ENCODE measurements at regions not wholly inside any gene's neighbourhood (a gene's known extent, or its start where the extent isn't known, plus 50 kb on each side); places are given as distances from the start of the nearest gene placed in this dataset.

DNA sequence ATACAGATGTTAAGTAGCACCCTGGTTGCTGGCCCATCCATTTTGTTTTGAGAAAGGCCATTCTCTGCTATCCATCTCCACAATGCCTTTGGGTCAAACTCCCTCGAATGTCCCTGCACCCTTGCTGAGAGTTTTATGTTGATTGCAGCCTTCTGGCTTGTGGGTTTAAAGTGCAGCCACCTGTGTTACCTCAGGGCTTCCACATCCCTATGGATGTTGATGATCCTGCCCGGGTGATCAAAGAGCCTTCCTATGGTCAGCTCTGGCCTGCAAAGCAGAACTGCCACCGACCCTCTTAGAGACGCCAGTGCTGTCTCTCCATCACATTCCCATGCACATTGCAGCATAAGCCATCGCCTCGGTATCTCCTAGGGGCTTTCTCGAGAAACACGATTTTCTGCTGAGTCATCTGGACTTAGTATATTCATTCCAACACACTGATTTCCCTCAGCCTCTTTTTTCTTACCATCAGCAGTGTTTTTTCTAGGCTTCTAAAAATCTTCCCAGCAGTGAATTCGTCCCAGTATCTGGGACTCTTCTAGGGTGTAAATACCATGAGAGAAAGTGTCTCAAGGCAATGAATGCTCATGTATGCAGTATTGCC, 585.7 kb upstream of the TMEM132C start:
- 90% methylated on average over 9 of the region's 9 CpGs; no CpG with 5 or more reads in 1 of the 2 experiments for WGBS, 2 experiments (ENCODE audit: extremely low coverage in 1 of 2, insufficient coverage in 1 of 2, insufficient read length in 1 of 2, insufficient replicate concordance in 2 of 2, low coverage in 1 of 2, low lambda C conversion rate in 2 of 2, missing lambda C conversion rate in 1 of 2)

More for the DNA sequence above, 585.7 kb upstream of the TMEM132C start:
- no peak overlapping the region for H3K9ac ChIP-seq (replicated peaks in 1 of 4; ENCODE audit: extremely low read depth in 1 of 4, low read depth in 3 of 4, low read length in 3 of 4)
- CTCF ChIA-PET (ENCODE audit: partially characterized antibody) = no interaction called here
- no peak overlapping the region for H2BK15ac ChIP-seq (ENCODE audit: low read length)
- H2AK5ac ChIP-seq (ENCODE audit: low read depth, low read length) = no peak overlapping the region
- no peak overlapping the region for H2AFZ ChIP-seq (ENCODE audit: low read length)
- peaks cover 3 to 4% of the 10 kb centered on the region in 2 experiments; a peak in 1 of 4 replicates for H3K9me3 ChIP-seq (ENCODE audit: insufficient read depth in 2 of 2, low read depth in 1 of 2, low read length in 1 of 2)
- H3K23me2 ChIP-seq (ENCODE audit: low read depth, low read length) = no peaks in the 10 kb centered on the region
- no peak overlapping the region for H3K4me3 ChIP-seq (ENCODE audit: extremely low read depth in 1 of 4, insufficient read depth in 2 of 4, low read depth in 3 of 4, low read length in 4 of 4)
- no peak overlapping the region for H2BK5ac ChIP-seq (ENCODE audit: low read depth, low read length)
- H3K4me1 ChIP-seq (replicated peaks in 1 of 4; ENCODE audit: control insufficient read depth in 3 of 4, insufficient read depth in 4 of 4, low read length in 3 of 4) = peaks cover 0 to 5% (median 1%) of the 10 kb centered on the region in 4 experiments; a peak in 3 of 7 replicates
- H3K23ac ChIP-seq (ENCODE audit: insufficient read length) = no peak overlapping the region
- H4K5ac ChIP-seq (ENCODE audit: insufficient read length, low read depth, low read length) = no peak overlapping the region
- H4K91ac ChIP-seq (replicated peaks; ENCODE audit: insufficient read length, low read length) = no peak overlapping the region
- no peak for DNase-seq (ENCODE audit: low read depth in 1 of 2, low spot score in 2 of 2)
- no peak overlapping the region for H3K4ac ChIP-seq (replicated peaks; ENCODE audit: insufficient read length, low read depth, low read length)
- H3K79me1 ChIP-seq (ENCODE audit: low read depth, low read length) = no peaks in the 10 kb centered on the region
- no peak for FAIRE-seq
- no peak overlapping the region for H3K18ac ChIP-seq (ENCODE audit: extremely low read depth, low read length)
- no peak overlapping the region for H3K4me2 ChIP-seq (ENCODE audit: insufficient read depth in 1 of 2, low read depth in 2 of 2, low read length in 2 of 2)
- no peaks in the 10 kb centered on the region for H4K20me1 ChIP-seq (replicated peaks in 1 of 2; ENCODE audit: control insufficient read depth in 1 of 2, insufficient read depth in 2 of 2, low read length in 2 of 2)
- H3K36me3 ChIP-seq (ENCODE audit: control insufficient read depth in 2 of 4, insufficient read depth in 4 of 4, low read length in 3 of 4) = no peaks in the 10 kb centered on the region; a peak in 1 of 8 replicates
- no peak overlapping the region for H3K14ac ChIP-seq (ENCODE audit: insufficient read length)
- TF ChIP-seq RBBP5 (IDR thresholded peaks at IDR 0.05; ENCODE audit: borderline replicate concordance, low read depth, low read length) (no peak), BACH1 (IDR thresholded peaks at IDR 0.05; ENCODE audit: low read length) (peak; percentile 30; the same call in 1 of the 2 replicates), TCF12 (IDR thresholded peaks at IDR 0.05; ENCODE audit: low read depth, low read length) (no peak), MAFK (IDR thresholded peaks at IDR 0.05; ENCODE audit: low read depth, low read length) (peak; percentile 62)
- H3K27me3 ChIP-seq (replicated peaks in 1 of 4; ENCODE audit: control insufficient read depth in 3 of 4, extremely low read depth in 1 of 4, insufficient read depth in 3 of 4, low read length in 3 of 4) = no peaks in the 10 kb centered on the region
- no peak overlapping the region for H4K8ac ChIP-seq (ENCODE audit: extremely low read depth, insufficient read depth, low read length)
- no peak overlapping the region for H2BK120ac ChIP-seq (replicated peaks; ENCODE audit: low read depth, low read length)
- no peak overlapping the region for H3K56ac ChIP-seq (replicated peaks; ENCODE audit: insufficient read length, low read depth, low read length)
- no peak overlapping the region for H2BK12ac ChIP-seq (ENCODE audit: low read depth, low read length)
- no peaks in the 10 kb centered on the region for H3K79me2 ChIP-seq (ENCODE audit: control insufficient read depth in 1 of 2, insufficient read depth in 2 of 2, low read length in 2 of 2)
- POLR2A ChIA-PET (ENCODE audit: partially characterized antibody) = no interaction called here
- H2BK20ac ChIP-seq (ENCODE audit: low read length) = no peak overlapping the region
- no peak overlapping the region for H3K27ac ChIP-seq (ENCODE audit: low read depth, low read length)
